ENCODE measurements at regions not wholly inside any gene's neighbourhood (a gene's known extent, or its start where the extent isn't known, plus 50 kb on each side); places are given as distances from the start of the nearest gene placed in this dataset.

- no peak for TF ChIP-seq POLR2AphosphoS5 (IDR thresholded peaks at IDR 0.05; ENCODE audit: low read depth)
- no peak for TF ChIP-seq CTCF (conservative IDR thresholded peaks at IDR 0.05; ENCODE audit: low read depth in 2 of 2)
- no peak for TF ChIP-seq EZH2 (IDR thresholded peaks at IDR 0.05; ENCODE audit: low read depth, unreplicated experiment)
- TF ChIP-seq JUNB (IDR thresholded peaks at IDR 0.05; ENCODE audit: unreplicated experiment), result no peak
- no peak for TF ChIP-seq REST (IDR thresholded peaks at IDR 0.05; ENCODE audit: unreplicated experiment)
- no peak for TF ChIP-seq NANOG (IDR thresholded peaks at IDR 0.05; ENCODE audit: borderline replicate concordance)
- no peak for TF ChIP-seq EZH2phosphoT487 (IDR thresholded peaks at IDR 0.05; ENCODE audit: unreplicated experiment)
- no peak for TF ChIP-seq ETS1 (IDR thresholded peaks at IDR 0.05)
- TF ChIP-seq ZNF462 (CRISPR knock-in tag; IDR thresholded peaks at IDR 0.05), result no peak
- TF ChIP-seq CREB1 (CRISPR knock-in tag; IDR thresholded peaks at IDR 0.05; ENCODE audit: low read depth), result no peak
- no peak for TF ChIP-seq ZNF114 (CRISPR knock-in tag; IDR thresholded peaks at IDR 0.05)
These were observed 1167.5 kb downstream of the AACS start for GRCh38 chr12:126232711-126233110.
